WTC11 (cell line): ENCODE measurements at regions not wholly inside any gene's neighbourhood (a gene's known extent, or its start where the extent isn't known, plus 50 kb on each side); places are given as distances from the start of the nearest gene placed in this dataset.

Source experiments
- ATAC-seq: fragments of 200-7000 bp; cut with Tn5 transposase; 2 replicates; pipeline ENCODE4 v1.10.0; 2021; ENCODE audit warnings: mild to moderate bottlenecking, moderate library complexity
- CTCF ChIA-PET: fragments of 300-600 bp; sonication (Branson Sonifier 250); formaldehyde crosslinking; loops from one replicate; lab custom pipeline; 2021; ENCODE audit warnings: antibody characterized with exemption; lab: Charles Lee
- POLR2A ChIA-PET: fragments of 350-600 bp; sonication (Branson Sonifier 250); formaldehyde crosslinking; loops from one replicate; lab custom pipeline; 2021; ENCODE audit warnings: antibody characterized with exemption; lab: Charles Lee
- DNase-seq: peaks from one replicate; pipeline ENCODE4 v3.0.0; 2021; ENCODE audit warnings: low spot score
- H3K27ac Mint-ChIP-seq: 2 replicates; pipeline ENCODE4 v1.8.0; 2021; ENCODE audit warnings: mixed read lengths
- H3K27me3 Mint-ChIP-seq: 2 replicates; pipeline ENCODE4 v1.8.0; 2021; ENCODE audit warnings: low read depth, mild to moderate bottlenecking, moderate library complexity, mixed read lengths
- H3K36me3 Mint-ChIP-seq: 2 replicates; pipeline ENCODE4 v1.8.0; 2021; ENCODE audit warnings: mixed read lengths
- H3K4me1 Mint-ChIP-seq: 2 replicates; pipeline ENCODE4 v1.8.0; 2022; ENCODE audit warnings: mixed read lengths
- H3K4me3 Mint-ChIP-seq: 2 replicates; pipeline ENCODE4 v1.8.0; 2021; ENCODE audit warnings: mild to moderate bottlenecking, moderate library complexity, mixed read lengths
- H3K9me3 Mint-ChIP-seq: 2 replicates; pipeline ENCODE4 v1.8.0; 2021; ENCODE audit warnings: mixed read lengths
- ATF1 ChIP-seq: sonication (generic); formaldehyde crosslinking; IDR thresholded peaks from 2 replicates; pipeline ENCODE4 v1.8.1; 2023; ENCODE audit warnings: mild to moderate bottlenecking, moderate library complexity, missing genetic modification reagents
- ATF3 ChIP-seq: sonication (generic); formaldehyde crosslinking; conservative IDR thresholded peaks from 2 replicates; pipeline ENCODE4 v1.8.1; 2022; ENCODE audit warnings: mild to moderate bottlenecking, missing genetic modification reagents
- ELF4 ChIP-seq: sonication (generic); formaldehyde crosslinking; IDR thresholded peaks from 2 replicates; pipeline ENCODE4 v1.8.1; 2022; ENCODE audit warnings: low read depth, mild to moderate bottlenecking, moderate library complexity, missing genetic modification reagents
- EMX1 ChIP-seq: fragments of 250-450 bp; sonication (Bioruptor Pico); IDR thresholded peaks from 2 replicates; pipeline ENCODE4 v1.8.0; 2021; ENCODE audit warnings: mild to moderate bottlenecking
- ETV6 ChIP-seq: sonication (generic); formaldehyde crosslinking; IDR thresholded peaks from 2 replicates; pipeline ENCODE4 v1.8.1; 2022; ENCODE audit warnings: mild to moderate bottlenecking, missing genetic modification reagents
- FOXJ3 ChIP-seq: sonication (generic); formaldehyde crosslinking; IDR thresholded peaks from 2 replicates; pipeline ENCODE4 v1.9.0; 2021; ENCODE audit warnings: missing genetic modification reagents, mild to moderate bottlenecking, borderline replicate concordance
- FOXK1 ChIP-seq: sonication (generic); formaldehyde crosslinking; IDR thresholded peaks from 2 replicates; pipeline ENCODE4 v1.8.0; 2022; ENCODE audit warnings: mild to moderate bottlenecking, moderate library complexity, missing genetic modification reagents
- GRHL2 ChIP-seq: fragments of 250-450 bp; sonication (Bioruptor Pico); IDR thresholded peaks from 2 replicates; pipeline ENCODE4 v1.8.0; 2022; ENCODE audit warnings: mild to moderate bottlenecking, moderate library complexity; ENCODE audit not compliant: insufficient replicate concordance, severe bottlenecking
- JAZF1 ChIP-seq: fragments of 250-450 bp; sonication (Bioruptor Pico); IDR thresholded peaks from 2 replicates; pipeline ENCODE4 v1.9.0; 2021; ENCODE audit warnings: moderate library complexity, mild to moderate bottlenecking, inconsistent platforms
- MXD4 ChIP-seq: fragments of 250-450 bp; sonication (Bioruptor Pico); IDR thresholded peaks from 2 replicates; pipeline ENCODE4 v1.8.0; 2021; ENCODE audit warnings: mild to moderate bottlenecking, moderate library complexity, borderline replicate concordance
- MYBL2 ChIP-seq: sonication (generic); formaldehyde crosslinking; IDR thresholded peaks from 2 replicates; pipeline ENCODE4 v1.8.1; 2023; ENCODE audit warnings: mild to moderate bottlenecking, moderate library complexity, missing genetic modification reagents
- NFYB ChIP-seq: sonication (generic); formaldehyde crosslinking; conservative IDR thresholded peaks from 2 replicates; pipeline ENCODE4 v1.8.0; 2022; ENCODE audit warnings: low read depth, missing genetic modification reagents
- NR2C2 ChIP-seq: sonication (generic); formaldehyde crosslinking; IDR thresholded peaks from 2 replicates; pipeline ENCODE4 v1.8.0; 2022; ENCODE audit warnings: mild to moderate bottlenecking, missing genetic modification reagents
- OVOL2 ChIP-seq: fragments of 250-450 bp; sonication (Bioruptor Pico); IDR thresholded peaks from 2 replicates; pipeline ENCODE4 v1.9.0; 2021; ENCODE audit warnings: mild to moderate bottlenecking, borderline replicate concordance
- RORB ChIP-seq: fragments of 250-450 bp; sonication (Bioruptor Pico); IDR thresholded peaks from 2 replicates; pipeline ENCODE4 v1.9.0; 2021; ENCODE audit warnings: mild to moderate bottlenecking
- SP1 ChIP-seq: sonication (generic); formaldehyde crosslinking; conservative IDR thresholded peaks from 2 replicates; pipeline ENCODE4 v1.8.1; 2022; ENCODE audit warnings: missing genetic modification reagents
- TEAD1 ChIP-seq: sonication (generic); formaldehyde crosslinking; IDR thresholded peaks from 2 replicates; pipeline ENCODE4 v1.8.0; 2022; ENCODE audit warnings: mild to moderate bottlenecking, missing genetic modification reagents
- TEAD4 ChIP-seq: sonication (generic); formaldehyde crosslinking; IDR thresholded peaks from 2 replicates; pipeline ENCODE4 v1.8.0; 2022; ENCODE audit warnings: mild to moderate bottlenecking, missing genetic modification reagents
- TP53 ChIP-seq: sonication (generic); formaldehyde crosslinking; IDR thresholded peaks from 2 replicates; pipeline ENCODE4 v1.8.1; 2023; ENCODE audit warnings: mild to moderate bottlenecking, missing genetic modification reagents
- ZNF281 ChIP-seq: sonication (generic); formaldehyde crosslinking; IDR thresholded peaks from 2 replicates; pipeline ENCODE4 v1.8.0; 2023; ENCODE audit warnings: mild to moderate bottlenecking, missing genetic modification reagents
- ZNF396 ChIP-seq: fragments of 250-450 bp; sonication (Bioruptor Pico); IDR thresholded peaks from 2 replicates; pipeline ENCODE4 v1.8.0; 2021; ENCODE audit warnings: mild to moderate bottlenecking, moderate library complexity, borderline replicate concordance
- ZNF416 ChIP-seq: fragments of 250-450 bp; sonication (Bioruptor Pico); IDR thresholded peaks from 2 replicates; pipeline ENCODE4 v1.9.0; 2021; ENCODE audit warnings: mild to moderate bottlenecking, inconsistent platforms
- TF ChIP-seq, protein P1 (sequence below): sonication (generic); formaldehyde crosslinking; IDR thresholded peaks from 2 replicates; pipeline ENCODE4 v1.8.1; 2022; ENCODE audit warnings: missing genetic modification reagents, borderline replicate concordance
- TF ChIP-seq, protein P2 (sequence below): sonication (generic); formaldehyde crosslinking; IDR thresholded peaks from 2 replicates; pipeline ENCODE4 v1.8.0; 2023; ENCODE audit warnings: missing genetic modification reagents, mild to moderate bottlenecking, borderline replicate concordance

DNA sequence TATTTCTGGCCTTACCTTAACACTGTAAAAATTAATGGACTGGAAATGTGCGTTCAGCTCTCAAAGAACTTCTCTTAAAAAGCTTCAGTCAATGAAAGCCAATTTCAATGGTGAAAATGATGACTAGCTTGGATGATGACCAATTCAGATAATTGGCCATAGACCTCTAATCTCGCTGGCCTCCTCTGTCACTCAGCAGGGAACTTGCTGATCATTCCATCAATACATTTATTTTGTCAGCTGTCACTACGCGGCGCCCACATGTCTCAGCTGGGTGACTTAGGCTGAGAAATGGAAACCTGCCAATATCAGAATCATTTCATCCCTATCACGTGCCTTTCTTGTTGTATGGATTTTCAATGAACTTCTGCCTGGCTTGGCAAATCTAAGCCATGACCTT, 673.0 kb upstream of the AUTS2 start:
- no peak for TF ChIP-seq ATF1
- TF ChIP-seq, protein P1, sequence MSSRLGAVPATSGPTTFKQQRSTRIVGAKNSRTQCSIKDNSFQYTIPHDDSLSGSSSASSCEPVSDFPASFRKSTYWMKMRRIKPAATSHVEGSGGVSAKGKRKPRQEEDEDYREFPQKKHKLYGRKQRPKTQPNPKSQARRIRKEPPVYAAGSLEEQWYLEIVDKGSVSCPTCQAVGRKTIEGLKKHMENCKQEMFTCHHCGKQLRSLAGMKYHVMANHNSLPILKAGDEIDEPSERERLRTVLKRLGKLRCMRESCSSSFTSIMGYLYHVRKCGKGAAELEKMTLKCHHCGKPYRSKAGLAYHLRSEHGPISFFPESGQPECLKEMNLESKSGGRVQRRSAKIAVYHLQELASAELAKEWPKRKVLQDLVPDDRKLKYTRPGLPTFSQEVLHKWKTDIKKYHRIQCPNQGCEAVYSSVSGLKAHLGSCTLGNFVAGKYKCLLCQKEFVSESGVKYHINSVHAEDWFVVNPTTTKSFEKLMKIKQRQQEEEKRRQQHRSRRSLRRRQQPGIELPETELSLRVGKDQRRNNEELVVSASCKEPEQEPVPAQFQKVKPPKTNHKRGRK = no peak
- TF ChIP-seq ZNF416 = no peak
- TF ChIP-seq, protein P2, sequence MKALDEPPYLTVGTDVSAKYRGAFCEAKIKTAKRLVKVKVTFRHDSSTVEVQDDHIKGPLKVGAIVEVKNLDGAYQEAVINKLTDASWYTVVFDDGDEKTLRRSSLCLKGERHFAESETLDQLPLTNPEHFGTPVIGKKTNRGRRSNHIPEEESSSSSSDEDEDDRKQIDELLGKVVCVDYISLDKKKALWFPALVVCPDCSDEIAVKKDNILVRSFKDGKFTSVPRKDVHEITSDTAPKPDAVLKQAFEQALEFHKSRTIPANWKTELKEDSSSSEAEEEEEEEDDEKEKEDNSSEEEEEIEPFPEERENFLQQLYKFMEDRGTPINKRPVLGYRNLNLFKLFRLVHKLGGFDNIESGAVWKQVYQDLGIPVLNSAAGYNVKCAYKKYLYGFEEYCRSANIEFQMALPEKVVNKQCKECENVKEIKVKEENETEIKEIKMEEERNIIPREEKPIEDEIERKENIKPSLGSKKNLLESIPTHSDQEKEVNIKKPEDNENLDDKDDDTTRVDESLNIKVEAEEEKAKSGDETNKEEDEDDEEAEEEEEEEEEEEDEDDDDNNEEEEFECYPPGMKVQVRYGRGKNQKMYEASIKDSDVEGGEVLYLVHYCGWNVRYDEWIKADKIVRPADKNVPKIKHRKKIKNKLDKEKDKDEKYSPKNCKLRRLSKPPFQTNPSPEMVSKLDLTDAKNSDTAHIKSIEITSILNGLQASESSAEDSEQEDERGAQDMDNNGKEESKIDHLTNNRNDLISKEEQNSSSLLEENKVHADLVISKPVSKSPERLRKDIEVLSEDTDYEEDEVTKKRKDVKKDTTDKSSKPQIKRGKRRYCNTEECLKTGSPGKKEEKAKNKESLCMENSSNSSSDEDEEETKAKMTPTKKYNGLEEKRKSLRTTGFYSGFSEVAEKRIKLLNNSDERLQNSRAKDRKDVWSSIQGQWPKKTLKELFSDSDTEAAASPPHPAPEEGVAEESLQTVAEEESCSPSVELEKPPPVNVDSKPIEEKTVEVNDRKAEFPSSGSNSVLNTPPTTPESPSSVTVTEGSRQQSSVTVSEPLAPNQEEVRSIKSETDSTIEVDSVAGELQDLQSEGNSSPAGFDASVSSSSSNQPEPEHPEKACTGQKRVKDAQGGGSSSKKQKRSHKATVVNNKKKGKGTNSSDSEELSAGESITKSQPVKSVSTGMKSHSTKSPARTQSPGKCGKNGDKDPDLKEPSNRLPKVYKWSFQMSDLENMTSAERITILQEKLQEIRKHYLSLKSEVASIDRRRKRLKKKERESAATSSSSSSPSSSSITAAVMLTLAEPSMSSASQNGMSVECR (CRISPR knock-in tag) = no peak
- no peak for TF ChIP-seq MYBL2 (CRISPR knock-in tag)
- TF ChIP-seq NFYB (CRISPR knock-in tag) = no peak
- no peak for DNase-seq
- Mint-ChIP-seq H3K4me3 (no peak overlapping the region), H3K4me1 (no peaks in the 10 kb centered on the region), H3K27ac (no peak overlapping the region), H3K27me3 (peaks cover 4% of the 10 kb centered on the region; the same call in 1 of the 2 replicates), H3K9me3 (peaks cover 37% of the 10 kb centered on the region), H3K36me3 (peaks cover 20% of the 10 kb centered on the region)
- CTCF ChIA-PET = no interaction called here
- ATAC-seq = no peak
- POLR2A ChIA-PET = no interaction called here

DNA sequence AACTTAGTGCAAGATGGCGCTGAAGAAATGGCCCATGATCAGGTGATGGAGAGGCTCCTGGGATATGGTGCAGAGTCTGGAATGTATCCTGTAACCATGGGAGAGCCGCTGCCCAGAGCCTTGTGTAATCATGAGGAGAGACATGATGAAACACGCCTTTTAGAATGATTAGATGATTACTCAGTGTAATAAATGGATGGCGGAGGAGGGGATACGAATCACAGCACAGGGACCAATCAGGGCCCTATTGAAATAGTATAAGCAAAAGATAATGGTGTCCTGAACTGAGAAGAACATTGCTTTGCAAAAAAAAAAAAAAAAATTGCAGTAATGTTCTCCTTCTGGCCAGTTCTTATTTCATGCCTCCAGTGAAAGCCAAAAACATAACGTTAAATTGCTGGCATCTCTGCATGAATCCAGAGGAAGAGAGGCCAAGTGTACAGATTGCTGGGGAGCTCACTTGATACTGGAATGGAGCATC, 668.5 kb upstream of the AUTS2 start:
- TF ChIP-seq SP1 (CRISPR knock-in tag) = no peak
- no peak for TF ChIP-seq GRHL2
- TF ChIP-seq TEAD1 (CRISPR knock-in tag) = no peak
- Mint-ChIP-seq H3K27ac (no peak overlapping the region), H3K36me3 (peaks cover 5% of the 10 kb centered on the region), H3K4me3 (no peak overlapping the region), H3K27me3 (no peaks in the 10 kb centered on the region; the same call in 1 of the 2 replicates), H3K4me1 (peaks cover 4% of the 10 kb centered on the region; the same call in 1 of the 2 replicates), H3K9me3 (peaks cover 27% of the 10 kb centered on the region)
- ChIA-PET CTCF (no interaction called here), POLR2A (no interaction called here)
- DNase-seq (no peak), ATAC-seq (no peak)

- Mint-ChIP-seq H3K27me3 (no peaks in the 10 kb centered on the region; the same call in 1 of the 2 replicates), H3K4me1 (peaks cover 4% of the 10 kb centered on the region; the same call in 1 of the 2 replicates), H3K36me3 (peaks cover 5% of the 10 kb centered on the region), H3K9me3 (peaks cover 41% of the 10 kb centered on the region)
- ChIA-PET POLR2A (no interaction called here), CTCF (no interaction called here)
- no peak for ATAC-seq
- DNase-seq = no peak
- TF ChIP-seq SP1 (CRISPR knock-in tag) (no peak), TEAD4 (CRISPR knock-in tag) (no peak), TP53 (CRISPR knock-in tag) (no peak), ETV6 (CRISPR knock-in tag) (no peak), ZNF396 (CRISPR knock-in tag) (no peak), FOXJ3 (CRISPR knock-in tag) (no peak), FOXK1 (CRISPR knock-in tag) (no peak), JAZF1 (CRISPR knock-in tag) (no peak), NR2C2 (CRISPR knock-in tag) (no peak), ATF3 (CRISPR knock-in tag) (no peak), ATF1 (no peak), ELF4 (CRISPR knock-in tag) (no peak), OVOL2 (CRISPR knock-in tag) (no peak), EMX1 (no peak), MXD4 (CRISPR knock-in tag) (no peak), ZNF281 (CRISPR knock-in tag) (no peak), MYBL2 (CRISPR knock-in tag) (no peak), RORB (CRISPR knock-in tag) (no peak)
- TF ChIP-seq, all 79 proteins: peak for 0
- Mint-ChIP-seq H3K27ac (no peak overlapping the region), H3K4me3 (no peak overlapping the region)
Observed at GRCh38 chr7:68936471-68937035, 661.7 kb upstream of the AUTS2 start.
